PFSK-1 (cell line): ENCODE measurements at regions not wholly inside any gene's neighbourhood (a gene's known extent, or its start where the extent isn't known, plus 50 kb on each side); places are given as distances from the start of the nearest gene placed in this dataset.

Source experiments
- POLR2AphosphoS5 ChIP-seq: IDR thresholded peaks from 2 replicates; pipeline ENCODE4 v1.6.1; 2012; ENCODE audit warnings: low read depth, mild to moderate bottlenecking, control low read depth, low read length, moderate library complexity
- REST ChIP-seq, 2 experiments: IDR thresholded peaks; 2 replicates each; pipeline versions ENCODE4 v1.6.1 to v1.8.0; 2011 to 2012; ENCODE audit warnings: low read depth in 2 of 2, low read length in 2 of 2, control low read depth in 1 of 2, inconsistent platforms in 1 of 2, mild to moderate bottlenecking in 1 of 2, moderate library complexity in 1 of 2; ENCODE audit not compliant: insufficient read depth in 1 of 2
- SIN3A ChIP-seq: IDR thresholded peaks from 2 replicates; pipeline ENCODE4 v1.6.1; 2012; ENCODE audit warnings: mild to moderate bottlenecking, low read length, moderate library complexity, borderline replicate concordance; ENCODE audit not compliant: insufficient read depth
- TAF1 ChIP-seq: IDR thresholded peaks from 2 replicates; pipeline ENCODE4 v1.6.1; 2012; ENCODE audit warnings: low read length, control low read depth, borderline replicate concordance; ENCODE audit not compliant: insufficient read depth

- TF ChIP-seq REST (IDR thresholded peaks at IDR 0.05; ENCODE audit: insufficient read depth in 1 of 2, low read depth in 2 of 2, low read length in 2 of 2): no peak
- no peak for TF ChIP-seq POLR2AphosphoS5
- TF ChIP-seq SIN3A: no peak
- TF ChIP-seq TAF1: no peak
Observed at GRCh38 chrX:46257451-46257879, 287.8 kb downstream of the ZNF674 start.
